Keratinocyte (primary cell): ENCODE measurements at regions not wholly inside any gene's neighbourhood (a gene's known extent, or its start where the extent isn't known, plus 50 kb on each side); places are given as distances from the start of the nearest gene placed in this dataset.

ENCODE experiments used
- DNase-seq: peaks from one replicate; pipeline ENCODE4 v3.0.0-alpha.2; 2011; ENCODE audit warnings: low read depth, missing footprints, low spot score
- FAIRE-seq: peaks from 2 replicates; lab custom pipeline; 2011; peaks lifted over from hg19 to GRCh38; lab: Jason Lieb, UNC
- H2AFZ ChIP-seq: 2 replicates; pipeline ENCODE4 v1.6.0; 2012; ENCODE audit warnings: low read length, control low read depth, inconsistent platforms; ENCODE audit not compliant: control insufficient read depth
- H3K27ac ChIP-seq: 2 replicates; pipeline ENCODE4 v1.5.1; 2011; ENCODE audit warnings: low read length; ENCODE audit not compliant: control insufficient read depth, insufficient read depth
- H3K27me3 ChIP-seq: 3 replicates; pipeline ENCODE4 v1.6.0; 2011; ENCODE audit warnings: low read length; ENCODE audit not compliant: control insufficient read depth, insufficient read depth; ENCODE audit errors: extremely low read depth
- H3K36me3 ChIP-seq, 2 experiments: 2 replicates in 1 of 2; 3 replicates in 1 of 2; pipeline ENCODE4 v1.5.1; 2011; ENCODE audit warnings: low read length in 2 of 2, mild to moderate bottlenecking in 1 of 2; ENCODE audit not compliant: control insufficient read depth in 2 of 2, insufficient read depth in 2 of 2; ENCODE audit errors: extremely low read depth in 1 of 2
- H3K4me1 ChIP-seq: 3 replicates; pipeline ENCODE4 v1.5.1; 2011; ENCODE audit warnings: low read length; ENCODE audit not compliant: control insufficient read depth, insufficient read depth; ENCODE audit errors: extremely low read depth
- H3K4me2 ChIP-seq: 3 replicates; pipeline ENCODE4 v1.6.0; 2011; ENCODE audit warnings: low read depth, low read length; ENCODE audit not compliant: control insufficient read depth, insufficient read depth; ENCODE audit errors: extremely low read depth
- H3K4me3 ChIP-seq, 3 experiments: fragments of 200-600 bp in 1 of 3; sonication (generic) in 1 of 3; 2 replicates in 2 of 3; 3 replicates in 1 of 3; pipeline ENCODE4 v1.5.1; 2011 to 2016; ENCODE audit warnings: low read length in 3 of 3, mild to moderate bottlenecking in 3 of 3, control low read depth in 2 of 3, inconsistent platforms in 1 of 3, low read depth in 1 of 3, mixed read lengths in 1 of 3, mixed run types in 1 of 3, moderate library complexity in 1 of 3; ENCODE audit not compliant: control insufficient read depth in 2 of 3, insufficient read depth in 2 of 3; ENCODE audit errors: extremely low read depth in 1 of 3
- H3K79me2 ChIP-seq: 2 replicates; pipeline ENCODE4 v1.6.0; 2012; ENCODE audit warnings: low read length; ENCODE audit not compliant: control insufficient read depth, insufficient read depth
- H3K9ac ChIP-seq: 3 replicates; pipeline ENCODE4 v1.6.0; 2011; ENCODE audit warnings: low read length; ENCODE audit not compliant: control insufficient read depth, insufficient read depth; ENCODE audit errors: extremely low read depth
- H3K9me1 ChIP-seq: 3 replicates; pipeline ENCODE4 v1.6.0; 2011; ENCODE audit warnings: low read length; ENCODE audit not compliant: control insufficient read depth, insufficient read depth; ENCODE audit errors: extremely low read depth
- H3K9me3 ChIP-seq: 2 replicates; pipeline ENCODE4 v1.5.1; 2012; ENCODE audit warnings: low read depth, low read length; ENCODE audit not compliant: control insufficient read depth
- H4K20me1 ChIP-seq: 3 replicates; pipeline ENCODE4 v1.6.0; 2011; ENCODE audit warnings: low read length; ENCODE audit not compliant: control insufficient read depth, insufficient read depth; ENCODE audit errors: extremely low read depth
- CTCF ChIP-seq, 3 experiments: IDR thresholded peaks in 1 of 3; conservative IDR thresholded peaks in 1 of 3; optimal IDR thresholded peaks in 1 of 3; 2 replicates in 2 of 3; 3 replicates in 1 of 3; pipeline versions ENCODE3 to v1.5.1; 2011; ENCODE audit warnings: low read length in 3 of 3, mild to moderate bottlenecking in 3 of 3, moderate library complexity in 2 of 3, control low read depth in 1 of 3, inconsistent platforms in 1 of 3; ENCODE audit not compliant: insufficient read depth in 2 of 3; ENCODE audit errors: extremely low read depth in 1 of 3
- EZH2 ChIP-seq: IDR thresholded peaks from one replicate; pipeline ENCODE4 v1.6.1; 2012; ENCODE audit warnings: inconsistent platforms, mild to moderate bottlenecking, low read length, moderate library complexity
- dilution Hi-C: fragments of 300-500 bp; cut with MboI; formaldehyde crosslinking; loops from one replicate; pipeline ENCODE4 v1.7.0; 2020; ENCODE audit warnings: low sequenced_read_pairs; ENCODE audit not compliant: extremely low pct_ligation_motif_present

- DNase-seq: no peak
- no peaks in the 10 kb centered on the region for H3K79me2 ChIP-seq
- H3K9me1 ChIP-seq: no peaks in the 10 kb centered on the region
- H3K27me3 ChIP-seq: peaks cover 4% of the 10 kb centered on the region
- no peak overlapping the region for H2AFZ ChIP-seq
- no peak overlapping the region for H3K27ac ChIP-seq
- H4K20me1 ChIP-seq: no peaks in the 10 kb centered on the region
- no peak overlapping the region for H3K4me3 ChIP-seq
- TF ChIP-seq EZH2: no peak
- TF ChIP-seq CTCF (optimal IDR thresholded peaks at IDR 0.05 in 1 of 3, IDR thresholded peaks at IDR 0.05 in 1 of 3, conservative IDR thresholded peaks at IDR 0.05 in 1 of 3; ENCODE audit: extremely low read depth in 1 of 3, insufficient read depth in 2 of 3, low read length in 3 of 3): no peak
- H3K9me3 ChIP-seq: no peaks in the 10 kb centered on the region
- H3K4me2 ChIP-seq: no peak overlapping the region
- no peak for FAIRE-seq
- dilution Hi-C loops: no loop called here
- H3K36me3 ChIP-seq: no peaks in the 10 kb centered on the region
- no peaks in the 10 kb centered on the region for H3K4me1 ChIP-seq
- H3K9ac ChIP-seq: no peak overlapping the region
Observed at GRCh38 chr16:22699356-22699755, 114.6 kb upstream of the HS3ST2 start.

GRCh38 chr16:22705799-22706198 lies 108.2 kb upstream of the HS3ST2 start:
- Histone ChIP-seq H4K20me1 (no peaks in the 10 kb centered on the region), H2AFZ (no peak overlapping the region), H3K9ac (no peak overlapping the region), H3K36me3 (no peaks in the 10 kb centered on the region), H3K27me3 (peaks cover 7% of the 10 kb centered on the region), H3K9me3 (no peaks in the 10 kb centered on the region), H3K79me2 (no peaks in the 10 kb centered on the region), H3K4me3 (no peak overlapping the region), H3K4me2 (no peak overlapping the region), H3K9me1 (no peaks in the 10 kb centered on the region), H3K27ac (no peak overlapping the region), H3K4me1 (no peaks in the 10 kb centered on the region)
- no peak for FAIRE-seq
- TF ChIP-seq CTCF (optimal IDR thresholded peaks at IDR 0.05 in 1 of 3, IDR thresholded peaks at IDR 0.05 in 1 of 3, conservative IDR thresholded peaks at IDR 0.05 in 1 of 3; ENCODE audit: extremely low read depth in 1 of 3, insufficient read depth in 2 of 3, low read length in 3 of 3): no peak
- no peak for TF ChIP-seq EZH2
- DNase-seq: no peak
- dilution Hi-C loops: no loop called here
